Forelimb muscle (tissue), 1 donor: ENCODE measurements at regions not wholly inside any gene's neighbourhood (a gene's known extent, or its start where the extent isn't known, plus 50 kb on each side); places are given as distances from the start of the nearest gene placed in this dataset.

Source experiments
- DNase-seq: peaks from one replicate; pipeline ENCODE4 v3.0.0-alpha.2; 2013; ENCODE audit warnings: low read depth

GRCh38 chr14:49999146-49999761, 106.4 kb downstream of the ARF6 start:
- no peak for DNase-seq

DNA sequence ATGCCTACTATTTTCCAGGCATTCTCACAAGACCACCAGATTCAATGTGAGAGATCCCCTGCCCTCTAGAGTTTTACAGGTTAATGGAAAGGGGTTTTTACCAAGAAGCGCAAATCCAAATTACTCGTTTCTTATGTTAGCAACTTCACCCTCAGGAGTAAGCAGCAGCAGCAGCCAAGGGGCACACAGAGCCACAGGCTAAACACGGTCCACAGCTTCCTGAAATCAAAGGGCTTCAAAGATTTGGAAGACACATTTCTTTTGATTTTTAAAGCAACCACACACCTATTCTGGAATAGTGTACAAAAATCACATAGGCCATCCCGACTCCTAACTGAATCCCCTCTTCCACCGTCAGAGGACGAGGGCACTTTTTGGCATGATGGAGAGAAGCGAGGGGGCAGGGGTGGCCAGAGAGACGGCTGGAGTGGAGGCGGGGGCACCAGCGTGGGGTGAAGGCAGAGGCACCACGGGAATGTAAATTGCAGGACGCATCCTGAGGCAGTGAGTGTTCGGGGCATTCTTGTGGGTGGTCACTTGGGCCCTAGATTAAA, 107.0 kb downstream of the ARF6 start:
- DNase-seq: no peak

DNA sequence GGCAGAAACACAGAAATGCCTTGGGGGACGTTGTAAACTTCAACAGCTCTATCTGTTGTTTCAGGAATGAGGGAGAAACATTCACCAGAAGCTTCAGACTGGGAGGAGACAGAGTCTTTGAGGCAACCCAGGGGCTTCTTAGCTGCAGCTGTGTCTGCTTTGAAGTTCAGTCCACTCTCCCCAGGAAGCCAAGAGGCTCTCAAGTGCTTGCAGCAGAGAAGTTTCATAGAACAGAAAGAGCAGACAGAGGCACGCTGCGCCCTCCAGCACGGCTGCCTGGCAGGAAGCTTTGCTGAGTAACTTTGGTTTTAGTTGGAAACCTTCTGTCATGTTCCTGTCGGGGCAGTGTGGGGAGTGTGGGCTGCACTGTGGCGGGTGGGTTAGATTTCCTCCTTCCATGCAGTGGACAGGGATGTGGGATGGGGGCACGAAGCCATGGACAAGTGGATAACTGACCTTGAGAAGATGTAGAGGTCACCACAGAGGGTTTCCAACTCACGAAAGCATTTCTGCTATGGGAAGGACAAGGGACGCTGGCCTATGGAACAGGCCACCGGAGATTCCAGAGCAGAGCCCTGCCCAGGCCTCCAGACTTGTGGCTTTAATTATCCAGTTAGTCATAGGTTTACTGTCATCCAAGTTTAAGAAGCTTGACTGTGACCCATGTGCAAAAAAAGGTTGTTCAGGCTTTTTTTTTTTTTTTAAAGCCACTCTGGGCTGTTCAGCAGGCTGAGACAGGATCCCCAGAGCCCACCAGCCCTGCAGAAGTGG, 107.7 kb downstream of the ARF6 start:
- DNase-seq: peak; percentile 89

- no peak for DNase-seq
Observed at GRCh38 chr14:50001151-50001998, 108.5 kb downstream of the ARF6 start.

DNA sequence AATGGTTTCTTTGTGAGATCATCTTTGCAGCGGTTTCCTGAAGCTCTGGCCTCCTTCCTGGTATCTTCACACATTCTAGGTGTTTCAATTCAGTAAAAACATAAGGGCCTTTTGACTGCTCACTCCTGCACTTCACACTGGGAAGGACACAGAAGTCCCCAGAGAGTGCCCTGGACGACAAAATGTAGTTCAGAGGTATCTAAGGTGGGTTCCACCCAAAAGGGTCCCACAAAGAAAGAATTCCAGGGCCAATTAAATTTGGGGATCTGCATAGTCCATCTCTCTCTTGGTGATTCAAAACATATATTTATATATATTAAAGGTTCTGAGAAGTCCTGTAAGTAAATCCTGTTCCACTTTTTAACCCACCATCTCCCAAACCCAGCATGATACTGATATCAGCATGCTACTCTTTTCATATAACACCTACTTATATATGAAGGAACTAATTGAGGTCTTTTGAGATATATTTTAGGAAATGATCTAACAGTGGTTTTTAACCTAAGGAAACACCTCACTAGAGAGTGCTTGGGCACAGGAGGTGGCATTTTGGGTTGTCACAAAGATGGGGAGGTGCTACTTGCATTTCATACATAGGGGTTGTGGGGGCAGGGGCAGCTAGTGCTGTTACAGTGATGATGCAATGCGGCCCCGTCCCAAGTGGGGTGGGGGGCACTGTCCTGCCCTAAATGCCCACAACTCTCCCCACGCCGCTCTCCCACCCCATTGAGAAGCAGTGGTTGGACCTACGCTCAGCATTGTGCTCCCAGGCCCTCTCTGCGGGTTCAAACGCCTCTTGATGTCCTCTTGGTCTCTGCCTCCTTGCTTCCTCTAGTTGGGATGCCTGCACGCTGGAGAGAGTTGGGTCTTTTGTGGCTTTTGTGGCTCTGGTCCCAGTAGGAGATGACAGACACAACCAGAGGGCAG, 109.4 kb downstream of the ARF6 start:
- DNase-seq: no peak

- no peak for DNase-seq
Observed at GRCh38 chr14:50002926-50003212, 110.0 kb downstream of the ARF6 start.

- no peak for DNase-seq
Observed at GRCh38 chr14:50003213-50004021, 110.5 kb downstream of the ARF6 start.

GRCh38 chr14:50006141-50006540, 110.2 kb downstream of the VCPKMT start:
- DNase-seq: no peak

GRCh38 chr14:50007123-50007903, 109.1 kb downstream of the VCPKMT start:
- no peak for DNase-seq

GRCh38 chr14:50008562-50008961, 107.8 kb downstream of the VCPKMT start:
- DNase-seq: no peak

DNA sequence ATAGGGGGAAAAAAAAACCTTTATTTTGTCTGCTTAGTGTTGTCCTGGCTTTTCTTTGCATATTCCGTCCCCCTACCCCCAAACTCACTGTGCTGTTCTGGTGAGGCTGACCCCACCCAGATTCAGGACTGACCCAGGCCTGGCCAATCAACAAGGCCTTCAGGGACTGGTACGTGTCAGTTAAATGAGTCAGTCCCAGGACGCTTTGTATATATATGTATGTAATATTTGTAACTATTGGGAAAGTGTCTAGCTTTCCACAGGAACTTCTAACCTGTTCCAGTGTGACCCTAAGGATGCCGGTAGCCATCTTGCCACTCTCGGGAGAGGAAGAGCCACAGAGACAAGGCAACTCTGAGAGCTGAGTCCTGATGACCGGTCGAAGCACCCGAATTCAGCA, 107.4 kb downstream of the VCPKMT start:
- DNase-seq: no peak

- DNase-seq: no peak
Observed at GRCh38 chr14:50010752-50011151, 105.6 kb downstream of the VCPKMT start.

DNA sequence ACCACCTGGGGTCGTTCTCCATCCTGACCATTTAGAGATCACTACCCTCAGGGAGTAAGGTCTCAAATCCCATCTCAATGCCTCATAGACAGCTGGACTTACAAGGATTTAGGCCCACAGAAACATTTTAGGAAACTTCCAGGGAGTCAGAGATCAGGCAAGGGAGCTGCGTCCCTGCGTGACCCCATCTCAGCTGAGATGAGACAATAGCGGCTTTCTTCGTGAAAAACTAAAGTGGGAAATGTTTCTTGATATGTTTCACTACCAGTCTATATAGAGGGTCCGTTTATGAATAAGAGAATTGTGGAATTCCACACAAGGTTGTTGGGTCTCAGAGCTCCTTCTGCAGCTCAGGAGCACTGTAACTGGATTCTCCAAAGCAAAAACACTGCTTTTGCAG, 105.1 kb downstream of the VCPKMT start:
- no peak for DNase-seq

- no peak for DNase-seq
Observed at GRCh38 chr14:50012644-50013043, 103.7 kb downstream of the VCPKMT start.

GRCh38 chr14:50013198-50013918, 103.0 kb downstream of the VCPKMT start:
- DNase-seq: no peak

DNA sequence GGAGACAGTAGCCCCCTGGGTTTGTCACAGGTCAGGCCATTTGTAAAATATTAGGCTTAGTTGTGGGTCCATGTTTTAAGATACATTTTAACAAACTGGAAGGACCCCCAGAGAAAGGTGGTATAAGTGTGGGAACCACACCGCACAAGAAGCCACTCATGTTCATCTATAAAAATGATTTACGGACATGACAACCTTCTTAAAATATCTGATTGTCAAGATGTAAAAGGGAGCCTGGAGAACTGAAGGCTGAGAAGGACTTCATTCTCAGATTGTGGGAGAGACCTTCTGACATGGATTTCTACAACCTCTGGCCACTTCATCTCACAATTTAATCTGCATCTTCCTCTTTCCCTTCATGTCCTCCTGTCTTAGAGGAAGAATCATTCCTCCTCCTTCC, 102.4 kb downstream of the VCPKMT start:
- no peak for DNase-seq

DNA sequence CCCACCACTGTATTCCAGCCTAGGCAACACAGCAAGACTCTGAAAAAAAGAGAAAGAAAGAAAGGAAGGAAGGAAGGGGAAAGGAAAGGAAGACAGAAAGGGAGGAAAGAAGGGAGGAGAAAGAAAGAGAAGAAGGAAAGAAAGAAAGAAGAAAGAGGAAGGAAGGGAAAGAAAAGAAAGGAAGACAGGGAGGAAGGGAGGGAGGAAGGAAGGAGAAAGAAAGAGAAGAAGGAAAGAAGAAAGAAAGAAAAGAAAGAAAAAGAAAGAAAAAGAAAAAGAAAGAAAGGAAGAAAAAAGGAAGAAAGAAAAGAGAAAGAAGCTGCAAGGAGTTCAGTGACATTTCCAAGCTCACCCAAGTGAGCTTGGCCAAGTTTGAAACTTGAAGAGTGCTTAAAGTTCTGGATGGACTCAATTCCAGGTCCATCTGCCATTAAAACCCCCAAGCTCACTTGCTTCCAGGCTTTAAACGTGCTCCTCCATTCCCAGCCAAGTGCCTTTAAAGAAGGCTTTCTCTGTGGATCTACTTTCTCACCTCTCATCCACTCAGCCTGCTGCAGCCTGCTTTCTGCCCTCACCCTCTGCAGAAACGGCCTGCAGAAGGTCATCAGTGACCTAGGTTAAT, 101.5 kb downstream of the VCPKMT start:
- DNase-seq: no peak

GRCh38 chr14:50015716-50016115, 100.7 kb downstream of the VCPKMT start:
- no peak for DNase-seq
